SK-N-SH (cell line): ENCODE measurements at regions not wholly inside any gene's neighbourhood (a gene's known extent, or its start where the extent isn't known, plus 50 kb on each side); places are given as distances from the start of the nearest gene placed in this dataset.

Experiments
- CTCF ChIA-PET: fragments of 300-600, 350-600 bp; formaldehyde crosslinking; extraction: SDS; loops from one replicate; lab custom pipeline; 2021; lab: Yijun Ruan, JAX
- POLR2A ChIA-PET: fragments of 350-600 bp; sonication (Branson Sonifier 250); formaldehyde crosslinking; extraction: SDS; loops from one replicate; lab custom pipeline; 2020; ENCODE audit warnings: antibody characterized with exemption, inconsistent platforms; lab: Yijun Ruan, JAX
- DNase-seq: peaks from one replicate; pipeline ENCODE4 v3.0.0; 2012
- H2AFZ ChIP-seq: fragments of 200-600 bp; sonication (generic); 2 replicates; pipeline ENCODE4 v1.8.1; 2016; ENCODE audit warnings: antibody characterized with exemption, mild to moderate bottlenecking, low read depth
- H3F3A ChIP-seq: fragments of 200-600 bp; sonication (generic); replicated peaks from 2 replicates; pipeline ENCODE3; 2016; ENCODE audit warnings: antibody characterized with exemption, mild to moderate bottlenecking; ENCODE audit not compliant: insufficient read depth
- H3K27ac ChIP-seq, 2 experiments: fragments of 200-500 bp in 1 of 2; fragments of 200-600 bp in 1 of 2; sonication (Bioruptor generic) in 1 of 2; sonication (generic), shearing (Covaris generic) in 1 of 2; 2 replicates each; pipeline versions ENCODE4 v1.5.1 to v1.6.1; 2014 to 2016; ENCODE audit warnings: low read depth in 2 of 2, inconsistent platforms in 1 of 2, low read length in 1 of 2, mild to moderate bottlenecking in 1 of 2, mixed read lengths in 1 of 2
- H3K27me3 ChIP-seq: fragments of 200-600 bp; sonication (generic), shearing (Covaris generic); 2 replicates; pipeline ENCODE4 v1.6.1; 2016; ENCODE audit warnings: mixed run types; ENCODE audit not compliant: insufficient read depth
- H3K36me3 ChIP-seq, 2 experiments: fragments of 200-500 bp in 1 of 2; fragments of 200-600 bp in 1 of 2; sonication (Bioruptor generic) in 1 of 2; sonication (generic) in 1 of 2; replicated peaks in 1 of 2; 2 replicates each; pipeline versions ENCODE3 to v1.5.1; 2014 to 2016; ENCODE audit warnings: low read length in 1 of 2, mild to moderate bottlenecking in 1 of 2; ENCODE audit not compliant: insufficient read depth in 2 of 2, control insufficient read depth in 1 of 2
- H3K4me1 ChIP-seq, 2 experiments: fragments of 200-500 bp in 1 of 2; fragments of 200-600 bp in 1 of 2; sonication (Bioruptor generic) in 1 of 2; sonication (generic), shearing (Covaris generic) in 1 of 2; 2 replicates each; pipeline versions ENCODE4 v1.5.1 to v1.6.1; 2014 to 2016; ENCODE audit warnings: low read depth in 1 of 2, low read length in 1 of 2, mixed run types in 1 of 2; ENCODE audit not compliant: insufficient read depth in 2 of 2, control insufficient read depth in 1 of 2
- H3K4me2 ChIP-seq: fragments of 200-600 bp; sonication (generic), shearing (Covaris generic); 2 replicates; pipeline ENCODE4 v1.6.1; 2017; ENCODE audit warnings: mixed run types
- H3K4me3 ChIP-seq, 2 experiments: fragments of 200-500 bp in 1 of 2; fragments of 200-600 bp in 1 of 2; sonication (Bioruptor generic) in 1 of 2; sonication (generic), shearing (Covaris generic) in 1 of 2; 2 replicates each; pipeline versions ENCODE4 v1.5.1 to v1.8.1; 2014 to 2016; ENCODE audit warnings: low read depth in 2 of 2, inconsistent platforms in 1 of 2, low read length in 1 of 2, mild to moderate bottlenecking in 1 of 2, mixed read lengths in 1 of 2, moderate library complexity in 1 of 2
- H3K79me2 ChIP-seq: fragments of 200-600 bp; sonication (generic); 2 replicates; pipeline ENCODE4 v1.8.1; 2017; ENCODE audit warnings: mild to moderate bottlenecking; ENCODE audit not compliant: insufficient read depth
- H3K9ac ChIP-seq: fragments of 200-600 bp; sonication (generic); 2 replicates; pipeline ENCODE4 v1.6.1; 2017; ENCODE audit warnings: mixed run types
- H3K9me2 ChIP-seq: fragments of 200-600 bp; sonication (generic); 2 replicates; pipeline ENCODE4 v1.6.1; 2017; ENCODE audit warnings: mixed run types
- H3K9me3 ChIP-seq: fragments of 200-600 bp; sonication (generic); 2 replicates; pipeline ENCODE4 v1.6.1; 2017; ENCODE audit warnings: mixed run types, mild to moderate bottlenecking, moderate library complexity
- H4K20me1 ChIP-seq: fragments of 200-600 bp; sonication (generic); 2 replicates; pipeline ENCODE4 v1.6.1; 2017; ENCODE audit warnings: mild to moderate bottlenecking, mixed run types; ENCODE audit not compliant: insufficient read depth
- CTCF ChIP-seq: fragments of 200-600 bp; sonication (generic); IDR thresholded peaks from 2 replicates; pipeline ENCODE4 v1.6.1; 2017; ENCODE audit warnings: antibody characterized with exemption, mild to moderate bottlenecking, moderate library complexity
- GABPA ChIP-seq: IDR thresholded peaks from 2 replicates; pipeline ENCODE4 v1.4.0; 2012; ENCODE audit warnings: low read depth, mild to moderate bottlenecking
- IRF3 ChIP-seq: fragments of 150-350 bp; IDR thresholded peaks from 2 replicates; pipeline ENCODE4 v1.6.1; 2016; ENCODE audit warnings: mild to moderate bottlenecking, low read depth, low read length
- JUND ChIP-seq: IDR thresholded peaks from 2 replicates; pipeline ENCODE4 v1.4.0; 2012
- MEF2A ChIP-seq: IDR thresholded peaks from 2 replicates; pipeline ENCODE4 v1.4.0; 2012; ENCODE audit warnings: low read depth, borderline replicate concordance
- NFIC ChIP-seq: IDR thresholded peaks from 2 replicates; pipeline ENCODE4 v1.4.0; 2012; ENCODE audit warnings: borderline replicate concordance
- RCOR1 ChIP-seq: fragments of 150-350 bp; IDR thresholded peaks from 2 replicates; pipeline ENCODE4 v1.6.1; 2017; ENCODE audit warnings: antibody characterized with exemption, low read length
- REST ChIP-seq: IDR thresholded peaks from 2 replicates; pipeline ENCODE4 v1.6.1; 2012; ENCODE audit warnings: mild to moderate bottlenecking, low read depth, low read length, moderate library complexity
- RXRA ChIP-seq: IDR thresholded peaks from 2 replicates; pipeline ENCODE4 v1.4.0; 2012; ENCODE audit warnings: low read depth, mild to moderate bottlenecking, borderline replicate concordance
- TCF12 ChIP-seq: IDR thresholded peaks from 2 replicates; pipeline ENCODE4 v1.4.0; 2012
- USF2 ChIP-seq: fragments of 150-350 bp; IDR thresholded peaks from 2 replicates; pipeline ENCODE4 v1.6.1; 2017; ENCODE audit warnings: antibody characterized with exemption, low read length, low read depth, borderline replicate concordance
- ZBTB33 ChIP-seq: IDR thresholded peaks from 2 replicates; pipeline ENCODE4 v1.4.0; 2012; ENCODE audit warnings: low read depth, borderline replicate concordance
- WGBS: methylation state at CpG from one replicate; pipeline ENCODE4 v1.1.6; 2017; ENCODE audit warnings: low lambda C conversion rate; 5-methylcytosine and 5-hydroxymethylcytosine counted together

- no peak for TF ChIP-seq ZBTB33
- no peak for TF ChIP-seq RCOR1
- no peak for TF ChIP-seq USF2
- no peak for TF ChIP-seq IRF3
Measured at GRCh38 chr3:64295594-64295993, 70.3 kb upstream of the PRICKLE2 start (continued).

GRCh38 chr3:64294771-64295170 lies 69.5 kb upstream of the PRICKLE2 start:
- WGBS, result 83% methylated on average over 2 of the region's 2 CpGs
- H3K9me3 ChIP-seq, result 0 out of 2 replicates have a peak, but pooled peaks cover 2% of the 10 kb centered on the region
- H3K9me2 ChIP-seq, result no peaks in the 10 kb centered on the region
- no peak for TF ChIP-seq IRF3
- no peak for TF ChIP-seq CTCF
- TF ChIP-seq JUND, result no peak
- no peak for TF ChIP-seq GABPA
- no peak for TF ChIP-seq NFIC
- no peak for TF ChIP-seq TCF12
- no peak for TF ChIP-seq REST
- TF ChIP-seq MEF2A, result no peak
- no peak for TF ChIP-seq RXRA
- H3K9ac ChIP-seq, result no peak overlapping the region
- no peak for DNase-seq
- H3K4me2 ChIP-seq, result no peak overlapping the region; the same call in 1 of the 2 replicates
- H3K79me2 ChIP-seq, result no peaks in the 10 kb centered on the region
- peak overlapping the region in 1 of 2 experiments; percentile 65; a peak in 2 of 4 replicates for H3K27ac ChIP-seq
- peaks cover 13% of the 10 kb centered on the region for H3F3A ChIP-seq
- POLR2A ChIA-PET, result no interaction called here
- CTCF ChIA-PET, result interaction anchor here (1.6 kb wide), 1 partner anchor 10 kb away, joined by 5 read pairs; no protein-coding TSS in a partner anchor
- H4K20me1 ChIP-seq, result no peaks in the 10 kb centered on the region
- H2AFZ ChIP-seq, result no peak overlapping the region
- no peak overlapping the region for H3K4me3 ChIP-seq
- H3K4me1 ChIP-seq, result peaks cover 0 to 12% of the 10 kb centered on the region in 2 experiments; a peak in 2 of 4 replicates
- H3K27me3 ChIP-seq, result no peaks in the 10 kb centered on the region
- no peaks in the 10 kb centered on the region for H3K36me3 ChIP-seq
